ENCODE measurements at regions not wholly inside any gene's neighbourhood (a gene's known extent, or its start where the extent isn't known, plus 50 kb on each side); places are given as distances from the start of the nearest gene placed in this dataset.

DNA sequence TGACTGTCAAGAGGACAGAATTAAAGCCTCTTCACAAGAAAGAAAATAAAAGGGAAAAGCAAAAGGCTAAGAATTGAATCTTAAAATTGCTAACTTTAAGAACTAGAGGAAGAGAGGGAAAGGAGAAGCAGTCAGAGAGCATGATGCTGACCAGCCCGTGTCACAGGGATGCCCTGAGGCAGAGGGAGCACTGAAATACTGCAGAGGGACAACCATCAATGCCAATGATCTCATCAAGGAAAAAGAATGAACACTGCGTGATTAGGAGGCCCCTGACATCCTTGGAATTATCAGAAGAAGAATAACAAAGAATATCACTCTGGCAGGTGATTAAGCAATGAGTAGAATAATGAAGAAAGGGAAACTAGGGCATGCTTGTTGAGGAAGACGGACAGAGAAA, 252.2 kb upstream of the GRIP1 start:
- no peak for DNase-seq (ENCODE audit: low spot score in 2 of 2)
- Histone ChIP-seq H3K27me3 (no peaks in the 10 kb centered on the region), H3K4me1 (no peaks in the 10 kb centered on the region), H3K27ac (no peak overlapping the region), H3K4me3 (no peak overlapping the region), H3K36me3 (no peaks in the 10 kb centered on the region), H3K9me3 (no peaks in the 10 kb centered on the region)
- TF ChIP-seq POLR2A (IDR thresholded peaks at IDR 0.05), result no peak
- no peak for TF ChIP-seq POLR2AphosphoS5 (IDR thresholded peaks at IDR 0.05)
- TF ChIP-seq, protein P1, sequence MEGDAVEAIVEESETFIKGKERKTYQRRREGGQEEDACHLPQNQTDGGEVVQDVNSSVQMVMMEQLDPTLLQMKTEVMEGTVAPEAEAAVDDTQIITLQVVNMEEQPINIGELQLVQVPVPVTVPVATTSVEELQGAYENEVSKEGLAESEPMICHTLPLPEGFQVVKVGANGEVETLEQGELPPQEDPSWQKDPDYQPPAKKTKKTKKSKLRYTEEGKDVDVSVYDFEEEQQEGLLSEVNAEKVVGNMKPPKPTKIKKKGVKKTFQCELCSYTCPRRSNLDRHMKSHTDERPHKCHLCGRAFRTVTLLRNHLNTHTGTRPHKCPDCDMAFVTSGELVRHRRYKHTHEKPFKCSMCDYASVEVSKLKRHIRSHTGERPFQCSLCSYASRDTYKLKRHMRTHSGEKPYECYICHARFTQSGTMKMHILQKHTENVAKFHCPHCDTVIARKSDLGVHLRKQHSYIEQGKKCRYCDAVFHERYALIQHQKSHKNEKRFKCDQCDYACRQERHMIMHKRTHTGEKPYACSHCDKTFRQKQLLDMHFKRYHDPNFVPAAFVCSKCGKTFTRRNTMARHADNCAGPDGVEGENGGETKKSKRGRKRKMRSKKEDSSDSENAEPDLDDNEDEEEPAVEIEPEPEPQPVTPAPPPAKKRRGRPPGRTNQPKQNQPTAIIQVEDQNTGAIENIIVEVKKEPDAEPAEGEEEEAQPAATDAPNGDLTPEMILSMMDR (IDR thresholded peaks at IDR 0.05), result no peak
- intact Hi-C loops (cut with DNase I; ENCODE audit: low total_unique reads), result loop anchor here (5.0 kb wide), 1 partner anchor 876 kb away; no protein-coding TSS in a partner anchor

DNA sequence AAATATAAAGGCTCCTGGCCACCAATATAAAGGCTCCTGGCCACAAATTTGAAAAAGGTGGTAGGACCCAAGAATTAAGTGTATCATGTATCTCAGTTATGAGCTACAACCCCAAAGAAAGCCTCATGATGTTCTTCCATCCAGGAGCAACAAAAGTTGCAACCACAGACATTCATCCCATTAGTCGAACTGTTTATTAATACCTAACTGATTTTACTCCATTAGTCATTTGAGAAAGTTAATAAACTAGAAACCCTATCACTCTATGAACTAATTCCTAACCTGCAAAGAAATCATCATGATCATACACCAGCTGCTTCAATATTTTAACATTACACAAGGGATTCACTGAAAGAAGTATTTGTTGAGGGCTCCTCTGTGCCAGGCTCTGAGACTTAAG, 253.2 kb upstream of the GRIP1 start:
- Histone ChIP-seq H3K27me3 (no peaks in the 10 kb centered on the region), H3K9me3 (no peaks in the 10 kb centered on the region), H3K36me3 (no peaks in the 10 kb centered on the region), H3K4me1 (no peaks in the 10 kb centered on the region), H3K27ac (no peak overlapping the region), H3K4me3 (no peak overlapping the region)
- TF ChIP-seq, protein P1 (IDR thresholded peaks at IDR 0.05), result no peak
- no peak for TF ChIP-seq POLR2AphosphoS5 (IDR thresholded peaks at IDR 0.05)
- intact Hi-C loops (cut with DNase I; ENCODE audit: low total_unique reads), result loop anchor here (5.0 kb wide), 1 partner anchor 875 kb away; no protein-coding TSS in a partner anchor
- DNase-seq (ENCODE audit: low spot score in 2 of 2), result no peak

DNA sequence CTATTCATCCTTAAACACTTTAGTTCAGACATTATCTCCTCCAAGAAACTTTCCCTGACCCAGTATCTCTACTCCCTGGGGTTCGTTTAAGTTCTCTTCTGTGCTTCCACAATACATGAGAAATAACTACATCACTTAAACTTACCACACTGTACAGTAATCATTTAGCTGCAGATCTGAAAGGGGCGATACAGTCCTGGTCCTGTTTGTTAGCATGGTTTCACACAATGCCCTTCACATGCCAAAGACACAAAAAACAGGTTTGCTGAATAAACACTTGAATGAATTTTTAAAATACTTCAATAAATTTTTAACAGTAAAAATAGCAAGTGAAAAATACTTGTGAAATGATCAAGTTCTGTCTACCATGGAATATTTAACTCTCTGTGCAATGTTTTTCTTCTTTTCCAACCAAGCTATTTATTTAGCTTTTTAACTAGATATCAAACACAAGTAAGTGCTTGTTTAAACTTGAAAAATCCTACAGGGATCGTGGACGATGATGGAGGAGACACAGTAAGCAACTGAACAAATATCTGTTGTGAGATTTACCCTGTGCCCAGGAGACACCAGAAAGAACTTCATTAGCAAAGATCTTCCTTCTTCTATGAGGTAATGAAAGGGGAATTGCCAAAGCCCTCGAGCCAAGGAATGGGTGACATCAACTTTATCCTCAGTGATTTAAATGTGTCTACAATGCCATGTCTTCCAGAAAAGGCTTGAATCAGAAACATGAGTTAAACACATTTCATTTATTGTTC, 255.6 kb upstream of the GRIP1 start:
- H3K27me3 ChIP-seq, result no peaks in the 10 kb centered on the region
- no peak overlapping the region for H3K4me3 ChIP-seq
- H3K36me3 ChIP-seq, result no peaks in the 10 kb centered on the region
- TF ChIP-seq POLR2AphosphoS5 (IDR thresholded peaks at IDR 0.05) (no peak), POLR2A (IDR thresholded peaks at IDR 0.05) (no peak)
- TF ChIP-seq, protein P1 (IDR thresholded peaks at IDR 0.05), result no peak
- no peaks in the 10 kb centered on the region for H3K9me3 ChIP-seq
- DNase-seq (ENCODE audit: low spot score in 2 of 2), result no peak
- no peak overlapping the region for H3K27ac ChIP-seq
- no peaks in the 10 kb centered on the region for H3K4me1 ChIP-seq
- intact Hi-C loops (cut with DNase I; ENCODE audit: low total_unique reads), result loop anchor here (5.0 kb wide), 1 partner anchor 873 kb away; no protein-coding TSS in a partner anchor

DNA sequence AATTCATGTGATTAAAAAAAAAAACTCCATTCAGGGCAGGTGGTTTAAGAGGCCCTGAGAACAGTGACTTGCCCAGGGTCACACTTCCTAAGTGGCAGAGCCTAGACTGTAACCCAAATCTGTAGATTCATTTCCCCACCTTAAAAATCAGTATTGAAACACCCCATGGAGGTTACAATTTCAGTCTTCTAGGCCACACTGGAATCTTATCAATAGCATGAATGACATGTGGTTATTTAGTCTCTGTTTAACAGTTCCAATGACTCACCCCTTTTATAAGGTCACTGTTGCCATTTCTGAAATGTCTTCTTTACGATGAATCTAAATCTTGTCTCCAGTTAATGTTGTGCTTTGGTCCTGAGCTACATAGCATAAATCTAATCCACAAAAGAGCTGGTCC, 262.3 kb upstream of the GRIP1 start:
- DNase-seq (ENCODE audit: low spot score in 2 of 2), result no peak
- Histone ChIP-seq H3K36me3 (no peaks in the 10 kb centered on the region), H3K9me3 (no peaks in the 10 kb centered on the region), H3K4me3 (no peak overlapping the region), H3K27ac (no peak overlapping the region), H3K4me1 (no peaks in the 10 kb centered on the region), H3K27me3 (no peaks in the 10 kb centered on the region)
- intact Hi-C loops (cut with DNase I; ENCODE audit: low total_unique reads), result no loop called here
- TF ChIP-seq POLR2AphosphoS5 (IDR thresholded peaks at IDR 0.05), result no peak
- no peak for TF ChIP-seq POLR2A (IDR thresholded peaks at IDR 0.05)
- TF ChIP-seq, protein P1 (IDR thresholded peaks at IDR 0.05), result no peak

DNA sequence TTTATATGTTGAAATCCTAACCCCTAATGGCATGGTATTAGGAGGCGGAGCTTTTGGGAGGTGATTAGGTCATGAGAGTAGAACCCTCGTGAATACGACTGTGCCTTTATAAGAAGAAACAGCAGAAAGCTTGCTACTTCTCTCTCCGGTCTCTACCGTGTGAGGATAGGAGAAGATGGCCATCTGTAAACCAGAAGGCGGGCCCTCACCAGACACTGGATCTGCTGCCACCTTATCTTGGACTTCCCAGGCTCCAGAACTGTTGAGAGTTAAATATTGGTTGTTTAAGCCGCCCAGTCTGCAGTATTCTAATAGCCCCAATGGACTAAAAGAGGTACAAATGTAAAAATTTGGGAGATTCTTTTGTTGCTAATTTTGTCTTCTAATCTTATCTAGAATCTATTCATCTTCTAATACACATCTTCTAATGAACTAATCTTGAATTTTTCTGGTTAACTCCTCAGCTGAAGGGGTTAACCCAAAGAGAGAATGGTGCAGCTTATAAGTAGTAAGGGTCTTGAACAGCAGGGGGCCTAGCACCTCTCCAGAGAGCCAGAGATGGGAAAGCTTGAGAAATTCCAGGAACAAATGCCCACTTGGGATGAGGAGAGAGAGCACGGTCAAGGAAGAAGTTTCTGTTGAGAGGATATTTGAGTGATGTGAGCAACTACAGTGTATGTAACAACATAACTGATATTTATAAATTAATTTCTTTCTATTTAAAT, 264.0 kb upstream of the GRIP1 start:
- intact Hi-C loops (cut with DNase I; ENCODE audit: low total_unique reads), result no loop called here
- H3K9me3 ChIP-seq, result no peaks in the 10 kb centered on the region
- H3K4me1 ChIP-seq, result no peaks in the 10 kb centered on the region
- no peak for TF ChIP-seq POLR2A (IDR thresholded peaks at IDR 0.05)
- TF ChIP-seq, protein P1 (IDR thresholded peaks at IDR 0.05), result no peak
- no peak for TF ChIP-seq POLR2AphosphoS5 (IDR thresholded peaks at IDR 0.05)
- DNase-seq (ENCODE audit: low spot score in 2 of 2), result no peak
- no peak overlapping the region for H3K27ac ChIP-seq
- H3K36me3 ChIP-seq, result no peaks in the 10 kb centered on the region
- H3K27me3 ChIP-seq, result no peaks in the 10 kb centered on the region
- no peak overlapping the region for H3K4me3 ChIP-seq

All from breast epithelium (tissue), 4 donors.